DMS53 treated with DMSO at 0.1 percent for 48 hours (cell line): ENCODE measurements at regions not wholly inside any gene's neighbourhood (a gene's known extent, or its start where the extent isn't known, plus 50 kb on each side); places are given as distances from the start of the nearest gene placed in this dataset.
"Not testable (repeated sequence)": the region's sequence is repeated elsewhere in the genome, so short reads cannot be mapped to it uniquely, and the experiment has no call there.

Experiments used
- DNase-seq: peaks from one replicate; lab custom pipeline; 2025; ENCODE audit not compliant: unreplicated experiment; lab: John Stamatoyannopoulos, UW

DNA sequence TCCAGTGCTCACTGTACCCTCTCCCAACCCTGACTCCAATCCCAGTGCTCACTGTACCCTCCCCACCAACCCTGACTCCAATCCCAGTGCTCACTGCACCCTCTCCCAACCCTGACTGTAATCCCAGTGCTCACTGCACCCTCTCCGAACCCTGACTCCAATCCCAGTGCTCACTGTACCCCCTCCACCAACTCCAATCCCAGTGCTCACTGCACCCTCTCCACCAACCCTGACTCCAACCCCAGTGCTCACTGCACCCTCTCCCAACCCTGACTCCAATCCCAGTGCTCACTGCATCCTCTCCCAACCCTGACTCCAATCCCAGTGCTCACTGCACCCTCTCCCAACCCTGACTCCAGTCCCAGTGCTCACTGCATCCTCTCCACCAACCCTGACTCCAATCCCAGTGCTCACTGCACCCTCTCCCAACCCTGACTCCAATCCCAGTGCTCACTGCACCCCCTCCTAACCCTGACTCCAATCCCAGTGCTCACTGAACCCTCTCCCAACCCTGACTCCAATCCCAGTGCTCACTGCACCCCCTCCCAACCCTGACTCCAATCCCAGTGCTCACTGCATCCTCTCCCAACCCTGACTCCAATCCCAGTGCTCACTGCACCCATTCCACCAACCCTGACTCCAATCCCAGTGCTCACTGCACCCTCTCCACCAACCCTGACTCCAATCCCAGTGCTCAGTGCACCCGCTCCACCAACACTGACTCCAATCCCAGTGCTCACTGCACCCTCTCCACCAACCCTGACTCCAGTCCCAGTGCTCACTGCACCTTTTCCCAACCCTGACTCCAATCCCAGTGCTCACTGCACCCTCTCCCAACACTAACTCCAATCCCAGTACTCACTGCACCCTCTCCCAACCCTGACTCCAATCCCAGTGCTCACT lies 136.3 kb upstream of the ZNF618 start:
- DNase-seq = not testable (repeated sequence)

GRCh38 chr9:113740508-113741500 lies 135.3 kb upstream of the ZNF618 start:
- DNase-seq = not testable (repeated sequence)

DNA sequence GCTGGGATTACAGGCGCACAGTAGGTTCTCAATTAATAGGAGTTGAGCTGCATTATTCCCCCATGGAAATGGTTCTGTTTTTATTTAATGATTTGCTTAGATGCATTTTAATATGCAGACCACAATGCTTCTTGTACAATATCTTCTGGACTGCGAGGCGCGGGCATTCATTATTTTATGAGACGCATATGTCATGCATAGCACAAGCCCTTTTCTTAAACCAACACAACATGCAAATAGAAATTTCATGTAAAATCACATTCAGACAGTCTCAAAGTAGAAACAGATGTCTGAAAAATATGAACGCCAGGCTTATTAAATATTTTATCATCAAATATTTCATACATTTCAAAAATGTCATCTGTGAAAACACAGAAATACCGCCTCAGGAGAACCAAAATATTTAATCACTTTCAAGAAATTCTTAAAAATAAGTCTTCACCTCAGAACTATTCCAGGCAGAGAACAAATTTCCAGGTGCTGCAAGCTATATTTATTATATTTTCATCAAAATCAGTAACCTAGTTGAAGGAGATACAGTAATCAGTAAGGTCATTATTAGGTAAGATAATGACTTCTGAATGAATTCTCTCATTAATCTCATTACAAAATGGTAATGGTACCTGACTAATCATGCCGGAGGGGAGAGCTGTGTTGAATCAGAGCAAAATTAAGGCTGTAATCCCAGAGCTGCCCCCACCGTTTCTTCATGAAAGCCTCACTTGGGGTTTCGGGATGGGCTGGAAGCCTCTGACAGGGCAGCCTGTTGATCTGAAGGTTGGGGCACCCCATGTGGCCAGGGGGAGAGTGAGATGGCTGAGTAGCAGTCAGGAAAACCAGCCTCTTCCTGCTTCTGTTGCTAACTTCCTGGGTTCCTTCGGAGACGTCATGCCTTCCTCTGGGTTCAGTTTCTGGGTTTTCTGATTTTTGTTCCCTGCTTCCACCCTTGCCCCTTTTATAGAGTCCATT lies 133.9 kb upstream of the ZNF618 start:
- DNase-seq = no peak

DNA sequence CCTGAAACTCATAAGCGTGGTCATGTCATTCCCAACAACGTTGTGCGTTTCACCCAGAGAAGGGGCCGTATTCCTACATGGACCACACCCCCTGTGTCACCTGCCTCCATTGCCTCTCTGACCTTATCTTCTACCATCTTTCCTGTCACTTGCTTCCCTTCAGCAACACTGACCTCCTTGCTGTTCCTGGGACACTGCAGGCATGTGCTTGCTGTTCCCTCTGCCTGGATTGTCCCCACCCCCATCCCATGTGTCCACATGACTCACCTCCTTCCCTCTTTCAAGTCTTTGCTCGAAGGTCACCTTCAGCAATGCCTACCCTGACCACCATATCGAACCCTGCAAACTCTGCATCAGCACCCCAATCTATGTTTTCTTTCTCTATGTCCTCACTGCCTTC lies 133.2 kb upstream of the ZNF618 start:
- DNase-seq = no peak

DNA sequence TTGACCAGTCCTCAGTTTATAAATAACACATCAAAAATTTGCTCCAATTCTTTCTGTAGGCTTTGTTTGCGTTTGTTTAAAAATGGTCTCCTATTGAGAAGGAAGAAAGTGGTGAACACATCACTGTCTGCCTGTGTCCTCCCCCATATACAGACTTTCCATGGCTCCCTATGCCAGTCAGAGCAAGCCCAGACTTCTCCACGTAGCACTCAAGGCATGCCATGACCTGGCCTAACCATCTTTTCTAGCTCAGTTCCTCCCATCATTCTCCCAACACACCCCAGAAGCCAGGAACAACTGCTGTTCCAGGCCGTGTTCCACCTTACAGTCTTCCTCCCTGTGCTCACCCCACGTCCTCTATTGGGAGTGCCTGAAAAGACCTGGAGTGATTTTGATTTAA lies 129.6 kb upstream of the ZNF618 start:
- no peak for DNase-seq

DNA sequence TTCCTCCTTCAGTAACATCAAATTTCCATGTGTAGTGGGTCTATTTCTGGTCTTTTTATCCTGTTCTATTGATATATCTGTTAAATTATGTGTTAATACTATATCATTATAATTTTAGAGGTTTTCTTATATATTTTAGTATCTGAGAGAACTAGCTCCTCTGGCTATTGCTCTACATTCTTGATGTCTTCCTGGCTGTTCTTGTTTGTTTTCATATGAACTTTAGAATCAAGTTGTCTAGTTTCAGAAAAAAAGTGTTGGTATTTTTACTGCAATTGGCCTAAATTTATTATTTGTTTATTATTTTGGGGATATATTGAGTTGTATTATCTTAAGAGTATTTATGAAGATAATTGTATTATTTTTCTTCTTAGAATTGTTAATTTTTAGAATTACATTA lies 128.0 kb upstream of the ZNF618 start:
- no peak for DNase-seq

DNA sequence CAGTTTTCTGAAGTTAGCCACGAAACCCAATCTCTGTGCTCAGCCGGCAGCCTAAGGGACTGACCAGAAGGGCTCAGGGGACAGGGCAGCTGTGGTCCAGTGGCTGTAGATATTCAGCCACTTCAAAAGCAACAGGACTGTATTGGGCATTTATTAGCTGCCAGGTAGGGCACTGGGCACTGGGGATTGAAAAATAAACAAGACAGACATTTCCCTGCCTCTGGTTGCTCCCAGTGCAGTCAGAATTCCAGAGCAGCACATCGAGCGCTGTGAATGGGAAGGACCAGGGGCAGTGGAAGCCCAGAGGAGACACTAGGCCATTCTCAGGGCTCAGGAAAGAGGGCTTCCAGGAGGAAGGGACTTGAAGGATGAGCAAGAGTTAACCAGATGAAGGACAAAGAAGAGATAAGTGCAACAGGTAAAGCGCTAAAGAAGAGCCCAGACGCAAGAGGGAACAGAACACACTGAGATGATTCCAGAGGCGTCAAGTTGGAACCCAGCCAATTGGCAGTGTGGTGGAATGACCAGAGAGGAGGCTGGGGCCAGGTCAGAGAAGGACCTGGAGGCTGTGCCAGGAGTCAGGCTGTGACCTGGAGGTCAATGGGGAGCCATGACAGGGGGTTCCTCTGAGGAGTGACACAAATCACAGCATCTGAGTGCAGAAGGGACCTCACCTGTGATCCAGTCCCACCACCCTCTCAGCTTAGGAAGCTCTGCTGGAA lies 122.5 kb upstream of the ZNF618 start:
- no peak for DNase-seq

DNA sequence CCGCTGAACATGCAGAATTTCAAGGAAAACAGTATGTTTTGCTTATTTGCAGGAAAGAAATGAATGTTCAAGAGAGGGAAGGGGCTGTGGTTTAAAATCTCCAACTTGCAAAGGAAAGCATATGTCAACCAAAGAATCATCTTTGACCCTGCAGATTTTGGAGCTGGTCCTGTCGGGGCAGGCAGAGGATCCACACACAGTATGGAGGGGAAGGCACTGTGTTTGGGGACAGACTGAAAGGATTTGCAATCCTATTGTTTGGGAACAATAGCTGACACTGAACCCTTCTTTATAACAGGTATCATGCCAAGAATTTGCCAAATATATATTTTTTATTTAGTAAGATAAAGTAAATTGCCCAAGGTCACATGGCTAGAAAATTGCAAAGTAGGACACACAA lies 121.4 kb upstream of the ZNF618 start:
- DNase-seq = no peak

DNA sequence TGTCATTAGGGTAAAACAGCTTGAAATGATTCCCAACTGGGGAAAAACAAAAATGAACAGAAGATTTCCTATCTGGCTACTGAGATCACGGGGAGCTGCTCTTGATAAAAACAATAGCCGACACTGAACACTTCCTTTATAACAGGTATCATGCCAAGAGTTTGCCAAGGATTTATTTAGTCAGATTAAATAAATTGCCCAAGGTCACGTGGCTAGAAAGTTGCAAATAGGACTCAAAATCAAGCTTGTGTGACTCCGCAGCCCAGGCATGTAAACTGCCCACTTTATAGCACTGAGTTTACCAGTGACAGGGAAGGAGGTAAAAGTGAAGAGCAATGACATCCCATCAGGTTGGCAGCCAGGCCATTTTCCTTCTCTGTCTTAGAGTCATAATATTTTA lies 120.7 kb upstream of the ZNF618 start:
- no peak for DNase-seq

GRCh38 chr9:113756476-113757192 lies 119.5 kb upstream of the ZNF618 start:
- no peak for DNase-seq

DNA sequence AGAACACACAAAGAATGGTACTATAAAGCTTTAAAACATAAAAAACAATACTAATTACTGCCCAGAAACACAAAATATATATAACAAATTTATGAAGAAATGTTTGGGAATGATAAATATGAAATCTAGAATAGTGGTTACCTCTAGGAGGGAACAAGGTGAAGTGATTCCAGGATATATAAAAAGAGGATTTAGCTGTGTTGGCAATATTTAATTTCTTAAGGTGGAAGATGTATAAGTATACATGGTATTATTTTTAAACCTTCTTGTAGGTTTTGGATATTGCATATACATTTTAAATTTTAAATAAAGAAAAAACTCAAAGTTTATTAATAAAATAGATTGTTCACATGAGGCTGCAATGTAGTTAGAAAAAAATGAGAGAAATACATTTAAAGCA lies 112.7 kb upstream of the ZNF618 start:
- no peak for DNase-seq

- no peak for DNase-seq
Observed at GRCh38 chr9:113764572-113764971, 111.5 kb upstream of the ZNF618 start.

- DNase-seq = no peak
Observed at GRCh38 chr9:113769412-113769811, 106.7 kb upstream of the ZNF618 start.

GRCh38 chr9:113770396-113770795 lies 105.7 kb upstream of the ZNF618 start:
- no peak for DNase-seq

GRCh38 chr9:113771199-113771598 lies 104.9 kb upstream of the ZNF618 start:
- DNase-seq = no peak

DNA sequence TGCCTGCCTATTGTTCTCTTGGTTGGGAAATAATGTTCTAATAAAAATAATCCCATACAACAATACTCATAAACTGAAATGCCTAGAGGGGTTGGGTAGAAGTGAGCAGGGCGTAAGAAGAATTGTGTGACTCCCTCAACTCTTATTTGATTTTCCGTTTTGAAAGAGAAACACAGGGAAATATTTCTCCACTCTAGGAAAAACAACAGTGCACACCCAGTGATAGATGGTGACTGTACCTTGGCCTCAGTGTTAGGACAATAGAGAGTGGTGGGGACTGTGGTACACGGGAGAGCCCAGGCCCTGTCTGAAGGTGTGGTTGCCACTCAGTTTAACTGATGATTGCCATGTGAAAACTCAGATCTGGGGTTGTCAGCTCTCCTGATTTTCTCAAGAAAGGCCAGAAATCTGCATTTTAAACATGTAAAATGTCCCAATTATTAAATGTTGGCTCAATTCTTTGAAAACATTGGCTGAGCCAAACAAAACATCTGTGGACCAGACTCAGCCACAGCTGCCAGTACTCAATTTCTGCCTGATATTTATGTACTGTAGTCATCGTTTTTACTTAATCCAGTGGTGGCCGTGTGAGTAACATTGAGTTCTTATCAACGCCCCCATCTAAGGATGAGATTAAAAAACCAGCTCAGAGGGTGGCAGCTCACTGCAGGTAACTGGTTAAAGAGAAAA lies 103.8 kb upstream of the ZNF618 start:
- DNase-seq = no peak

GRCh38 chr9:113774963-113775362 lies 101.1 kb upstream of the ZNF618 start:
- no peak for DNase-seq

DNA sequence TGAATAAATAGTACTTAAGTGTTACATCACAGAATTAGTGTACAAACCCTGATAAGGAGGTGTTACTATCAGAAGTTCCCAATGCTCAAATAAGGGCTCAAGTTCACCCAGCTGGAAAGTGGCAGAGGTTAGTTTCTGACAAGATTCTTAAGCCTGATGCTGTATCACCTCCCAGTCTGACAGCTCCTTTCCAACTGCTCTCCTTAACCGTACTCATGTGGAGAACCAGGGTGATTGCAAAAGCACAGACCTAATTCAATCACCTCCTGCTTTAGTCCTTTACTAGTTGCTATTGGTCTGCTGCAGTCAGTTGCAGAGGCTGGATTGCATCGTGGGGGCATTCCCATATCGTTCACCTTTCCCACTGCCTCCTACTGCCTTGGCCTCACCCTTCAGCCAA lies 100.4 kb upstream of the ZNF618 start:
- DNase-seq = no peak

GRCh38 chr9:113776194-113776593 lies 99.9 kb upstream of the ZNF618 start:
- DNase-seq = no peak
